ENCODE measurements at regions not wholly inside any gene's neighbourhood (a gene's known extent, or its start where the extent isn't known, plus 50 kb on each side); places are given as distances from the start of the nearest gene placed in this dataset.

GRCh38 chr2:22444281-22444680 lies 940.7 kb upstream of the KLHL29 start:
- peaks cover 0 to 11% (median 1%) of the 10 kb centered on the region in 12 donors for H3K9me3 ChIP-seq
- H3K4me3 ChIP-seq: no peak overlapping the region
- DNase-seq: no peak
- no peak overlapping the region for H3K27ac ChIP-seq
- H3K36me3 ChIP-seq: no peaks in the 10 kb centered on the region
- intact Hi-C loops (cut with DNase I): no loop called here
- ATAC-seq: no peak
- TF ChIP-seq CTCF (IDR thresholded peaks at IDR 0.05) (no peak), POLR2A (IDR thresholded peaks at IDR 0.05) (no peak)
- 74 to 86% (median 81%) methylated on average over 1 of the region's 1 CpG for WGBS, 4 donors
- no peaks in the 10 kb centered on the region for H3K4me1 ChIP-seq
- H3K27me3 ChIP-seq: no peaks in the 10 kb centered on the region

GRCh38 chr2:22449696-22450095 lies 935.3 kb upstream of the KLHL29 start:
- ATAC-seq: no peak
- H3K27me3 ChIP-seq: no peaks in the 10 kb centered on the region
- no peak overlapping the region for H3K27ac ChIP-seq
- H3K4me3 ChIP-seq: no peak overlapping the region
- TF ChIP-seq POLR2A (IDR thresholded peaks at IDR 0.05) (no peak), CTCF (IDR thresholded peaks at IDR 0.05) (no peak)
- 63 to 73% (median 68%) methylated on average over 5 of the region's 5 CpGs for WGBS, 4 donors
- H3K4me1 ChIP-seq: no peaks in the 10 kb centered on the region
- peaks cover 0 to 11% (median 1%) of the 10 kb centered on the region in 12 donors for H3K9me3 ChIP-seq
- intact Hi-C loops (cut with DNase I): no loop called here
- no peaks in the 10 kb centered on the region for H3K36me3 ChIP-seq
- DNase-seq: no peak

- Histone ChIP-seq H3K9me3 (peaks cover 0 to 11% (median 1%) of the 10 kb centered on the region in 12 donors), H3K4me3 (no peak overlapping the region), H3K27me3 (no peaks in the 10 kb centered on the region), H3K27ac (no peak overlapping the region), H3K4me1 (no peaks in the 10 kb centered on the region), H3K36me3 (no peaks in the 10 kb centered on the region)
- TF ChIP-seq CTCF (IDR thresholded peaks at IDR 0.05) (no peak), POLR2A (IDR thresholded peaks at IDR 0.05) (no peak)
- intact Hi-C loops (cut with DNase I): no loop called here
- WGBS, 4 donors: 65 to 76% (median 71%) methylated on average over 8 of the region's 8 CpGs
- ATAC-seq (no peak), DNase-seq (peak in 1 of 5 donors; percentile 18)
These were observed 934.1 kb upstream of the KLHL29 start for GRCh38 chr2:22450831-22451230.

- intact Hi-C loops (cut with DNase I): no loop called here
- 43 to 56% (median 50%) methylated on average over 2 of the region's 2 CpGs for WGBS, 4 donors
- no peak for TF ChIP-seq CTCF (IDR thresholded peaks at IDR 0.05)
- no peak for TF ChIP-seq POLR2A (IDR thresholded peaks at IDR 0.05)
- no peak for DNase-seq
- Histone ChIP-seq H3K9me3 (no peaks in the 10 kb centered on the region), H3K27ac (no peak overlapping the region), H3K4me3 (no peak overlapping the region), H3K4me1 (no peaks in the 10 kb centered on the region), H3K36me3 (no peaks in the 10 kb centered on the region), H3K27me3 (no peaks in the 10 kb centered on the region)
- no peak for ATAC-seq
These were observed 930.0 kb upstream of the KLHL29 start for GRCh38 chr2:22454826-22455485.

All from heart left ventricle (tissue), 16 donors.